C4-2B (cell line): ENCODE measurements at regions not wholly inside any gene's neighbourhood (a gene's known extent, or its start where the extent isn't known, plus 50 kb on each side); places are given as distances from the start of the nearest gene placed in this dataset.

Experiments
- CTCF ChIP-seq: fragments of 450-650 bp; conservative IDR thresholded peaks from 2 replicates; pipeline ENCODE4 v1.5.1; 2017; ENCODE audit warnings: mild to moderate bottlenecking
- ZFX ChIP-seq: fragments of 450-650 bp; IDR thresholded peaks from 2 replicates; pipeline ENCODE4 v1.6.1; 2017

GRCh38 chr1:30095451-30096025 lies 627.8 kb downstream of the MATN1 start:
- TF ChIP-seq CTCF (no peak), ZFX (no peak)
